SIG-M5 treated with dmso at 0.1 percent for 504 hours (cell line): ENCODE measurements at regions not wholly inside any gene's neighbourhood (a gene's known extent, or its start where the extent isn't known, plus 50 kb on each side); places are given as distances from the start of the nearest gene placed in this dataset.

Experiments
- DNase-seq: peaks from one replicate; lab custom pipeline; 2025; ENCODE audit not compliant: unreplicated experiment; lab: John Stamatoyannopoulos, UW

GRCh38 chr4:124188595-124188994, 523.9 kb downstream of the ANKRD50 start:
- DNase-seq = no peak

GRCh38 chr4:124189545-124189944, 523.0 kb downstream of the ANKRD50 start:
- no peak for DNase-seq

GRCh38 chr4:124191329-124191728, 521.2 kb downstream of the ANKRD50 start:
- DNase-seq = no peak

GRCh38 chr4:124192544-124192943, 520.0 kb downstream of the ANKRD50 start:
- no peak for DNase-seq

- no peak for DNase-seq
Measured at GRCh38 chr4:124199185-124199584, 513.3 kb downstream of the ANKRD50 start.

GRCh38 chr4:124199755-124200154, 512.8 kb downstream of the ANKRD50 start:
- no peak for DNase-seq

- DNase-seq = no peak
Measured at GRCh38 chr4:124201636-124202035, 510.9 kb downstream of the ANKRD50 start.

GRCh38 chr4:124202099-124202498, 510.4 kb downstream of the ANKRD50 start:
- DNase-seq = no peak

- DNase-seq = no peak
Measured at GRCh38 chr4:124203613-124204238, 508.8 kb downstream of the ANKRD50 start.

GRCh38 chr4:124206779-124207605, 505.5 kb downstream of the ANKRD50 start:
- peak; percentile 14 for DNase-seq

GRCh38 chr4:124209211-124209610, 503.3 kb downstream of the ANKRD50 start:
- no peak for DNase-seq

GRCh38 chr4:124209626-124210025, 502.9 kb downstream of the ANKRD50 start:
- no peak for DNase-seq

GRCh38 chr4:124210746-124211145, 501.8 kb downstream of the ANKRD50 start:
- DNase-seq = no peak

- no peak for DNase-seq
Measured at GRCh38 chr4:124212815-124213630, 499.5 kb downstream of the ANKRD50 start.

GRCh38 chr4:124219389-124219788, 493.1 kb downstream of the ANKRD50 start:
- no peak for DNase-seq

- DNase-seq = no peak
Measured at GRCh38 chr4:124224256-124224655, 488.3 kb downstream of the ANKRD50 start.

GRCh38 chr4:124227981-124228380, 484.6 kb downstream of the ANKRD50 start:
- no peak for DNase-seq

- no peak for DNase-seq
Measured at GRCh38 chr4:124230268-124230667, 482.3 kb downstream of the ANKRD50 start.

GRCh38 chr4:124234771-124235170, 477.8 kb downstream of the ANKRD50 start:
- DNase-seq = no peak

GRCh38 chr4:124243671-124244366, 468.7 kb downstream of the ANKRD50 start:
- DNase-seq = no peak

- no peak for DNase-seq
Measured at GRCh38 chr4:124253080-124253479, 459.5 kb downstream of the ANKRD50 start.
